ENCODE measurements at regions not wholly inside any gene's neighbourhood (a gene's known extent, or its start where the extent isn't known, plus 50 kb on each side); places are given as distances from the start of the nearest gene placed in this dataset.

DNA sequence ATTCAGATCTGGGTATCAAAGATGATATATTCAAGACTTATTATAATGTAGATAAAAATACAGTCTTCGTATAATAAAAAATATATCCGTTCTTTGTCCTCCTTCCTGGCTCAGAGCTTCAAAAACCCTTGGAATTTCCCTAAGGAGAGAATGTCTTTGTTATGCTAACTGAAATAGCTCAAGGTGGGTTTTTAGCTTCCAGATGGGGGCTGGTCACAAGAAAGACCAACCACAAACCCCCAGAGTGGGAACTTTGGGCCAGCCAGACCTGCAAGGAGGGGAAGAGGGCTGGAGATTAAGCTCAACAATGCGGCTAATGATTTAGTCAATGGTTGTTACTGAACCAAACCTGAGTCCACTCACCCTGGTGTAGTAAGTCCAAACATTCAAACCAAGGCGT, 196.4 kb downstream of the SDHAF3 start:
- intact Hi-C loops (cut with micrococcal nuclease; ENCODE audit: unreplicated experiment) (no loop called here), in situ Hi-C loops (cut with MboI) (no loop called here)
- H4K20me1 ChIP-seq (ENCODE audit: control insufficient read depth, insufficient read depth), result no peaks in the 10 kb centered on the region
- ChIA-PET RAD21 (ENCODE audit: unreplicated experiment) (no interaction called here), CTCF (no interaction called here), POLR2A (no interaction called here), SMC1A (ENCODE audit: uncharacterized antibody, unreplicated experiment) (no interaction called here)
- BruUV-seq (replicated peaks), result no TSS peak
- H3K4me1 ChIP-seq (ENCODE audit: control insufficient read depth, insufficient read depth, low read length), result no peaks in the 10 kb centered on the region
- DNase-seq (ENCODE audit: low read depth, low spot score), result no peak
- no peak for ATAC-seq
- no peaks in the 10 kb centered on the region for H3K79me2 ChIP-seq (ENCODE audit: control insufficient read depth, insufficient read depth, low read length)
- H3K9ac ChIP-seq (ENCODE audit: control insufficient read depth, insufficient read depth, low read length), result no peak overlapping the region
- H3K4me2 ChIP-seq (ENCODE audit: control insufficient read depth, insufficient read depth), result no peak overlapping the region
- no peaks in the 10 kb centered on the region for H3K27me3 ChIP-seq (replicated peaks in 1 of 2; ENCODE audit: control insufficient read depth in 2 of 2, insufficient read depth in 2 of 2, low read length in 1 of 2)
- no peak overlapping the region for H3K27ac ChIP-seq (ENCODE audit: control insufficient read depth, insufficient read depth)
- no peaks in the 10 kb centered on the region for H3K9me3 ChIP-seq (replicated peaks; ENCODE audit: control insufficient read depth, insufficient read depth, low read length)
- no peaks in the 10 kb centered on the region for H3K36me3 ChIP-seq (ENCODE audit: control insufficient read depth in 2 of 2, insufficient read depth in 2 of 2, low read length in 1 of 2)
- H2AFZ ChIP-seq (ENCODE audit: control insufficient read depth, low read depth, low read length), result no peak overlapping the region
- H3K4me3 ChIP-seq, result no peak overlapping the region
- FAIRE-seq, result no peak
- WGBS (ENCODE audit: insufficient coverage, insufficient replicate concordance, low lambda C conversion rate, missing lambda C conversion rate), result 25% methylated on average over 4 of the region's 4 CpGs
- TF ChIP-seq ZNF217 (IDR thresholded peaks at IDR 0.05) (no peak), JUND (IDR thresholded peaks at IDR 0.05; ENCODE audit: low read depth, low read length) (no peak), FOXM1 (IDR thresholded peaks at IDR 0.05; ENCODE audit: low read depth, low read length) (no peak), RELA (IDR thresholded peaks at IDR 0.05; ENCODE audit: borderline replicate concordance, partially characterized antibody) (no peak), NRF1 (conservative IDR thresholded peaks at IDR 0.05; ENCODE audit: low read depth, low read length) (no peak), SIN3A (IDR thresholded peaks at IDR 0.05; ENCODE audit: low read depth, low read length) (no peak), HCFC1 (IDR thresholded peaks at IDR 0.05; ENCODE audit: low read length) (no peak), SMAD1 (IDR thresholded peaks at IDR 0.05; ENCODE audit: low read depth, partially characterized antibody) (no peak), NBN (IDR thresholded peaks at IDR 0.05) (no peak)
- TF ChIP-seq, protein P1, sequence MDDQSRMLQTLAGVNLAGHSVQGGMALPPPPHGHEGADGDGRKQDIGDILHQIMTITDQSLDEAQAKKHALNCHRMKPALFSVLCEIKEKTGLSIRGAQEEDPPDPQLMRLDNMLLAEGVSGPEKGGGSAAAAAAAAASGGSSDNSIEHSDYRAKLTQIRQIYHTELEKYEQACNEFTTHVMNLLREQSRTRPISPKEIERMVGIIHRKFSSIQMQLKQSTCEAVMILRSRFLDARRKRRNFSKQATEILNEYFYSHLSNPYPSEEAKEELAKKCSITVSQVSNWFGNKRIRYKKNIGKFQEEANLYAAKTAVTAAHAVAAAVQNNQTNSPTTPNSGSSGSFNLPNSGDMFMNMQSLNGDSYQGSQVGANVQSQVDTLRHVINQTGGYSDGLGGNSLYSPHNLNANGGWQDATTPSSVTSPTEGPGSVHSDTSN (IDR thresholded peaks at IDR 0.05; ENCODE audit: insufficient replicate concordance, low read depth, low read length), result no peak
- TF ChIP-seq, protein P2, sequence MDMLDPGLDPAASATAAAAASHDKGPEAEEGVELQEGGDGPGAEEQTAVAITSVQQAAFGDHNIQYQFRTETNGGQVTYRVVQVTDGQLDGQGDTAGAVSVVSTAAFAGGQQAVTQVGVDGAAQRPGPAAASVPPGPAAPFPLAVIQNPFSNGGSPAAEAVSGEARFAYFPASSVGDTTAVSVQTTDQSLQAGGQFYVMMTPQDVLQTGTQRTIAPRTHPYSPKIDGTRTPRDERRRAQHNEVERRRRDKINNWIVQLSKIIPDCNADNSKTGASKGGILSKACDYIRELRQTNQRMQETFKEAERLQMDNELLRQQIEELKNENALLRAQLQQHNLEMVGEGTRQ (IDR thresholded peaks at IDR 0.05; ENCODE audit: borderline replicate concordance, low read depth, low read length), result no peak
- TF ChIP-seq, protein P3, sequence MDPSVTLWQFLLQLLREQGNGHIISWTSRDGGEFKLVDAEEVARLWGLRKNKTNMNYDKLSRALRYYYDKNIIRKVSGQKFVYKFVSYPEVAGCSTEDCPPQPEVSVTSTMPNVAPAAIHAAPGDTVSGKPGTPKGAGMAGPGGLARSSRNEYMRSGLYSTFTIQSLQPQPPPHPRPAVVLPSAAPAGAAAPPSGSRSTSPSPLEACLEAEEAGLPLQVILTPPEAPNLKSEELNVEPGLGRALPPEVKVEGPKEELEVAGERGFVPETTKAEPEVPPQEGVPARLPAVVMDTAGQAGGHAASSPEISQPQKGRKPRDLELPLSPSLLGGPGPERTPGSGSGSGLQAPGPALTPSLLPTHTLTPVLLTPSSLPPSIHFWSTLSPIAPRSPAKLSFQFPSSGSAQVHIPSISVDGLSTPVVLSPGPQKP (IDR thresholded peaks at IDR 0.05; ENCODE audit: low read depth, low read length), result no peak
- TF ChIP-seq, protein P4, sequence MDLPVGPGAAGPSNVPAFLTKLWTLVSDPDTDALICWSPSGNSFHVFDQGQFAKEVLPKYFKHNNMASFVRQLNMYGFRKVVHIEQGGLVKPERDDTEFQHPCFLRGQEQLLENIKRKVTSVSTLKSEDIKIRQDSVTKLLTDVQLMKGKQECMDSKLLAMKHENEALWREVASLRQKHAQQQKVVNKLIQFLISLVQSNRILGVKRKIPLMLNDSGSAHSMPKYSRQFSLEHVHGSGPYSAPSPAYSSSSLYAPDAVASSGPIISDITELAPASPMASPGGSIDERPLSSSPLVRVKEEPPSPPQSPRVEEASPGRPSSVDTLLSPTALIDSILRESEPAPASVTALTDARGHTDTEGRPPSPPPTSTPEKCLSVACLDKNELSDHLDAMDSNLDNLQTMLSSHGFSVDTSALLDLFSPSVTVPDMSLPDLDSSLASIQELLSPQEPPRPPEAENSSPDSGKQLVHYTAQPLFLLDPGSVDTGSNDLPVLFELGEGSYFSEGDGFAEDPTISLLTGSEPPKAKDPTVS (IDR thresholded peaks at IDR 0.05; ENCODE audit: low read depth, low read length), result no peak
- TF ChIP-seq, protein P5, sequence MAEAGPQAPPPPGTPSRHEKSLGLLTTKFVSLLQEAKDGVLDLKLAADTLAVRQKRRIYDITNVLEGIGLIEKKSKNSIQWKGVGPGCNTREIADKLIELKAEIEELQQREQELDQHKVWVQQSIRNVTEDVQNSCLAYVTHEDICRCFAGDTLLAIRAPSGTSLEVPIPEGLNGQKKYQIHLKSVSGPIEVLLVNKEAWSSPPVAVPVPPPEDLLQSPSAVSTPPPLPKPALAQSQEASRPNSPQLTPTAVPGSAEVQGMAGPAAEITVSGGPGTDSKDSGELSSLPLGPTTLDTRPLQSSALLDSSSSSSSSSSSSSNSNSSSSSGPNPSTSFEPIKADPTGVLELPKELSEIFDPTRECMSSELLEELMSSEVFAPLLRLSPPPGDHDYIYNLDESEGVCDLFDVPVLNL (IDR thresholded peaks at IDR 0.05; ENCODE audit: low read depth, low read length), result no peak
- TF ChIP-seq, protein P6, sequence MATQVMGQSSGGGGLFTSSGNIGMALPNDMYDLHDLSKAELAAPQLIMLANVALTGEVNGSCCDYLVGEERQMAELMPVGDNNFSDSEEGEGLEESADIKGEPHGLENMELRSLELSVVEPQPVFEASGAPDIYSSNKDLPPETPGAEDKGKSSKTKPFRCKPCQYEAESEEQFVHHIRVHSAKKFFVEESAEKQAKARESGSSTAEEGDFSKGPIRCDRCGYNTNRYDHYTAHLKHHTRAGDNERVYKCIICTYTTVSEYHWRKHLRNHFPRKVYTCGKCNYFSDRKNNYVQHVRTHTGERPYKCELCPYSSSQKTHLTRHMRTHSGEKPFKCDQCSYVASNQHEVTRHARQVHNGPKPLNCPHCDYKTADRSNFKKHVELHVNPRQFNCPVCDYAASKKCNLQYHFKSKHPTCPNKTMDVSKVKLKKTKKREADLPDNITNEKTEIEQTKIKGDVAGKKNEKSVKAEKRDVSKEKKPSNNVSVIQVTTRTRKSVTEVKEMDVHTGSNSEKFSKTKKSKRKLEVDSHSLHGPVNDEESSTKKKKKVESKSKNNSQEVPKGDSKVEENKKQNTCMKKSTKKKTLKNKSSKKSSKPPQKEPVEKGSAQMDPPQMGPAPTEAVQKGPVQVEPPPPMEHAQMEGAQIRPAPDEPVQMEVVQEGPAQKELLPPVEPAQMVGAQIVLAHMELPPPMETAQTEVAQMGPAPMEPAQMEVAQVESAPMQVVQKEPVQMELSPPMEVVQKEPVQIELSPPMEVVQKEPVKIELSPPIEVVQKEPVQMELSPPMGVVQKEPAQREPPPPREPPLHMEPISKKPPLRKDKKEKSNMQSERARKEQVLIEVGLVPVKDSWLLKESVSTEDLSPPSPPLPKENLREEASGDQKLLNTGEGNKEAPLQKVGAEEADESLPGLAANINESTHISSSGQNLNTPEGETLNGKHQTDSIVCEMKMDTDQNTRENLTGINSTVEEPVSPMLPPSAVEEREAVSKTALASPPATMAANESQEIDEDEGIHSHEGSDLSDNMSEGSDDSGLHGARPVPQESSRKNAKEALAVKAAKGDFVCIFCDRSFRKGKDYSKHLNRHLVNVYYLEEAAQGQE (IDR thresholded peaks at IDR 0.05; ENCODE audit: low read depth, low read length), result no peak

Data from GM12878 (cell line).